Liver (tissue), 8 donors: ENCODE measurements at regions not wholly inside any gene's neighbourhood (a gene's known extent, or its start where the extent isn't known, plus 50 kb on each side); places are given as distances from the start of the nearest gene placed in this dataset.

Source experiments
- DNase-seq: peaks from one replicate; pipeline ENCODE4 v3.0.0-alpha.2; 2017; ENCODE audit warnings: low spot score
- H3K27ac ChIP-seq, 2 donors: one replicate each; pipeline ENCODE4 v1.7.0; 2013; ENCODE audit warnings: inconsistent platforms in 2 of 2, low read length in 2 of 2, control low read depth in 1 of 2, low read depth in 1 of 2, mild to moderate bottlenecking in 1 of 2
- H3K27me3 ChIP-seq, 4 donors: one replicate each; pipeline versions ENCODE4 v1.6.1 to v1.7.0; 2013; ENCODE audit warnings: low read length in 3 of 4, inconsistent platforms in 1 of 4, mild to moderate bottlenecking in 1 of 4, moderate library complexity in 1 of 4; ENCODE audit not compliant: control insufficient read depth in 4 of 4, insufficient read depth in 4 of 4
- H3K36me3 ChIP-seq, 4 donors: one replicate each; pipeline versions ENCODE4 v1.6.1 to v1.7.0; 2013; ENCODE audit warnings: low read length in 3 of 4, mild to moderate bottlenecking in 3 of 4, low read depth in 1 of 4, moderate library complexity in 1 of 4; ENCODE audit not compliant: control insufficient read depth in 4 of 4, insufficient read depth in 3 of 4
- H3K4me1 ChIP-seq, 4 donors: one replicate each; pipeline versions ENCODE4 v1.6.1 to v1.7.0; 2013; ENCODE audit warnings: low read length in 3 of 4, mild to moderate bottlenecking in 3 of 4, moderate library complexity in 1 of 4; ENCODE audit not compliant: control insufficient read depth in 4 of 4, insufficient read depth in 4 of 4
- H3K4me3 ChIP-seq, 3 donors: one replicate each; pipeline versions ENCODE4 v1.6.1 to v1.7.0; 2013; ENCODE audit warnings: low read length in 3 of 3, control low read depth in 1 of 3, low read depth in 1 of 3, mild to moderate bottlenecking in 1 of 3
- H3K9ac ChIP-seq, 2 donors: one replicate each; pipeline ENCODE4 v1.7.0; 2013; ENCODE audit warnings: low read length in 2 of 2, mild to moderate bottlenecking in 2 of 2, moderate library complexity in 2 of 2, control low read depth in 1 of 2, low read depth in 1 of 2
- H3K9me3 ChIP-seq, 4 donors: one replicate each; pipeline versions ENCODE4 v1.6.1 to v1.7.0; 2013; ENCODE audit warnings: low read length in 3 of 4; ENCODE audit not compliant: control insufficient read depth in 4 of 4
- ATF3 ChIP-seq: IDR thresholded peaks from 2 replicates; pipeline ENCODE4 v1.6.1; 2016; ENCODE audit warnings: antibody characterized with exemption
- CTCF ChIP-seq: fragments of 150-350 bp; IDR thresholded peaks from 2 replicates; pipeline ENCODE4 v1.5.1; 2017; ENCODE audit warnings: improper control_type of control experiment, low read depth, low read length; ENCODE audit not compliant: missing input control
- FOXA1 ChIP-seq: IDR thresholded peaks from 2 replicates; pipeline ENCODE4 v1.6.1; 2016; ENCODE audit warnings: antibody characterized with exemption
- FOXA2 ChIP-seq: IDR thresholded peaks from 2 replicates; pipeline ENCODE4 v1.6.1; 2016; ENCODE audit warnings: antibody characterized with exemption
- GABPA ChIP-seq, 2 donors: IDR thresholded peaks in 1 of 2; conservative IDR thresholded peaks in 1 of 2; 2 replicates each; pipeline ENCODE4 v1.6.1; 2016; ENCODE audit warnings: antibody characterized with exemption in 2 of 2, mild to moderate bottlenecking in 1 of 2, moderate library complexity in 1 of 2
- HNF4A ChIP-seq, 2 donors: conservative IDR thresholded peaks; 2 replicates each; pipeline ENCODE4 v1.6.1; 2016; ENCODE audit warnings: antibody characterized with exemption in 2 of 2, mild to moderate bottlenecking in 2 of 2
- HNF4G ChIP-seq: IDR thresholded peaks from 2 replicates; pipeline ENCODE4 v1.6.1; 2016; ENCODE audit warnings: antibody characterized with exemption
- JUND ChIP-seq, 2 donors: IDR thresholded peaks; 2 replicates each; pipeline ENCODE4 v1.6.1; 2016; ENCODE audit warnings: antibody characterized with exemption in 2 of 2
- MAX ChIP-seq: IDR thresholded peaks from 2 replicates; pipeline ENCODE4 v1.6.1; 2016; ENCODE audit warnings: antibody characterized with exemption
- NR2F2 ChIP-seq: IDR thresholded peaks from 2 replicates; pipeline ENCODE4 v1.6.1; 2016; ENCODE audit warnings: antibody characterized with exemption
- REST ChIP-seq: IDR thresholded peaks from 2 replicates; pipeline ENCODE4 v1.6.1; 2016; ENCODE audit warnings: antibody characterized with exemption, mild to moderate bottlenecking
- RXRA ChIP-seq, 2 donors: IDR thresholded peaks; 2 replicates each; pipeline ENCODE4 v1.6.1; 2017 to 2018; ENCODE audit warnings: antibody characterized with exemption in 2 of 2, mild to moderate bottlenecking in 1 of 2
- SP1 ChIP-seq: IDR thresholded peaks from 2 replicates; pipeline ENCODE4 v1.6.1; 2018; ENCODE audit warnings: antibody characterized with exemption, mild to moderate bottlenecking
- TAF1 ChIP-seq: conservative IDR thresholded peaks from 2 replicates; pipeline ENCODE4 v1.6.1; 2016; ENCODE audit warnings: antibody characterized with exemption, mild to moderate bottlenecking
- YY1 ChIP-seq: IDR thresholded peaks from 2 replicates; pipeline ENCODE4 v1.6.1; 2016; ENCODE audit warnings: antibody characterized with exemption, mild to moderate bottlenecking
- ZBTB33 ChIP-seq: IDR thresholded peaks from 2 replicates; pipeline ENCODE4 v1.6.1; 2016; ENCODE audit warnings: antibody characterized with exemption
- WGBS: extraction: QIAGEN DNeasy Blood & Tissue Kit; methylation state at CpG from one replicate; pipeline ENCODE4 v1.1.7; 2013; 5-methylcytosine and 5-hydroxymethylcytosine counted together
- donor health status: healthy.
- donor health status: healthy.
- donor health status: healthy.
- donor health status: healthy.
- donor health status: healthy.

- no peak overlapping the region for H3K27ac ChIP-seq
- no peak overlapping the region for H3K9ac ChIP-seq
- WGBS: 67% methylated on average over 1 of the region's 1 CpG
- no peak for DNase-seq
- H3K27me3 ChIP-seq: no peaks in the 10 kb centered on the region
- H3K4me3 ChIP-seq: no peak overlapping the region
- no peaks in the 10 kb centered on the region for H3K9me3 ChIP-seq
- no peaks in the 10 kb centered on the region for H3K36me3 ChIP-seq
- no peaks in the 10 kb centered on the region for H3K4me1 ChIP-seq
- TF ChIP-seq NR2F2: no peak
- TF ChIP-seq MAX: no peak
- no peak for TF ChIP-seq GABPA (IDR thresholded peaks at IDR 0.05 in 1 of 2, conservative IDR thresholded peaks at IDR 0.05 in 1 of 2)
- TF ChIP-seq REST: no peak
- TF ChIP-seq TAF1: no peak
- no peak for TF ChIP-seq JUND (IDR thresholded peaks at IDR 0.05)
- TF ChIP-seq RXRA (IDR thresholded peaks at IDR 0.05): no peak
- TF ChIP-seq CTCF: no peak
- no peak for TF ChIP-seq ZBTB33
Measured at GRCh38 chr7:124205526-124205925, 172.7 kb upstream of the TMEM229A start.

- WGBS: 89% methylated on average over 1 of the region's 1 CpG
- H3K27ac ChIP-seq: no peak overlapping the region
- no peaks in the 10 kb centered on the region for H3K27me3 ChIP-seq
- no peak for DNase-seq
- H3K4me3 ChIP-seq: no peak overlapping the region
- TF ChIP-seq FOXA2 (no peak), TAF1 (no peak), GABPA (IDR thresholded peaks at IDR 0.05 in 1 of 2, conservative IDR thresholded peaks at IDR 0.05 in 1 of 2) (no peak), ZBTB33 (no peak), YY1 (no peak), SP1 (no peak), FOXA1 (no peak), JUND (IDR thresholded peaks at IDR 0.05) (no peak), CTCF (no peak), HNF4G (no peak), HNF4A (conservative IDR thresholded peaks at IDR 0.05) (no peak), ATF3 (no peak)
- no peaks in the 10 kb centered on the region for H3K36me3 ChIP-seq
- H3K9me3 ChIP-seq: no peaks in the 10 kb centered on the region
- no peak overlapping the region for H3K9ac ChIP-seq
- H3K4me1 ChIP-seq: no peaks in the 10 kb centered on the region
Measured at GRCh38 chr7:124202546-124202945, 169.7 kb upstream of the TMEM229A start.
